SU-DHL-6 (cell line): ENCODE measurements at regions not wholly inside any gene's neighbourhood (a gene's known extent, or its start where the extent isn't known, plus 50 kb on each side); places are given as distances from the start of the nearest gene placed in this dataset.

ENCODE experiments used
- H2AFZ ChIP-seq: fragments of 200-600 bp; sonication (generic); 2 replicates; pipeline ENCODE4 v1.6.1; 2014; ENCODE audit warnings: low read depth, mild to moderate bottlenecking, moderate library complexity, mixed read lengths, antibody characterized with exemption, low read length; ENCODE audit not compliant: severe bottlenecking
- H3F3A ChIP-seq: fragments of 200-600 bp; shearing (Covaris generic); 2 replicates; pipeline ENCODE4 v1.6.0; 2016; ENCODE audit warnings: antibody characterized with exemption, mild to moderate bottlenecking; ENCODE audit not compliant: insufficient read depth
- H3K27ac ChIP-seq: fragments of 200-600 bp; sonication (generic); 2 replicates; pipeline ENCODE4 v1.5.1; 2016; ENCODE audit warnings: low read depth, mild to moderate bottlenecking, low read length, moderate library complexity, mixed read lengths
- H3K27me3 ChIP-seq: fragments of 200-600 bp; sonication (generic), shearing (Covaris generic); 2 replicates; pipeline ENCODE4 v1.6.0; 2014; ENCODE audit warnings: mild to moderate bottlenecking, low read length
- H3K36me3 ChIP-seq: fragments of 200-600 bp; sonication (generic); 2 replicates; pipeline ENCODE4 v1.6.1; 2014; ENCODE audit warnings: mild to moderate bottlenecking, low read length, mixed read lengths
- H3K4me2 ChIP-seq: fragments of 300-600, 200-600 bp; shearing (Covaris generic), sonication (generic); 2 replicates; pipeline ENCODE4 v1.6.0; 2014; ENCODE audit warnings: low read length, low read depth, mild to moderate bottlenecking; ENCODE audit not compliant: poor library complexity, severe bottlenecking
- H3K4me3 ChIP-seq: fragments of 200-600 bp; sonication (generic); 2 replicates; pipeline ENCODE4 v1.5.1; 2014; ENCODE audit warnings: antibody characterized with exemption, low read length, mild to moderate bottlenecking, mixed read lengths; ENCODE audit not compliant: insufficient read depth, poor library complexity, severe bottlenecking
- H3K79me2 ChIP-seq: fragments of 200-600 bp; sonication (generic); 2 replicates; pipeline ENCODE4 v1.6.1; 2014; ENCODE audit warnings: mild to moderate bottlenecking, low read length, moderate library complexity; ENCODE audit not compliant: insufficient read depth
- H3K9ac ChIP-seq: fragments of 200-600 bp; sonication (generic); 2 replicates; pipeline ENCODE4 v1.7.0; 2014; ENCODE audit warnings: mild to moderate bottlenecking, low read length
- H3K9me2 ChIP-seq: fragments of 200-600 bp; sonication (generic); replicated peaks from 2 replicates; pipeline ENCODE4 v1.6.1; 2014; ENCODE audit warnings: low read length; ENCODE audit not compliant: insufficient read depth
- H3K9me3 ChIP-seq: fragments of 200-600 bp; sonication (generic); 2 replicates; pipeline ENCODE4 v1.6.1; 2014; ENCODE audit warnings: low read length, mixed read lengths; ENCODE audit not compliant: insufficient read depth
- H4K20me1 ChIP-seq: fragments of 200-600 bp; sonication (generic); 2 replicates; pipeline ENCODE4 v1.6.1; 2014; ENCODE audit warnings: low read depth, mild to moderate bottlenecking, antibody characterized with exemption, low read length, moderate library complexity, mixed read lengths
- CTCF ChIP-seq: fragments of 200-600 bp; sonication (generic); IDR thresholded peaks from one replicate; pipeline ENCODE4 v1.5.1; 2017; ENCODE audit warnings: antibody characterized with exemption, mild to moderate bottlenecking, low read length, moderate library complexity; ENCODE audit not compliant: insufficient read depth, poor library complexity, severe bottlenecking
- EZH2phosphoT487 ChIP-seq: fragments of 200-600 bp; sonication (generic), shearing (Covaris generic); conservative IDR thresholded peaks from 2 replicates; pipeline ENCODE4 v1.6.1; 2018; ENCODE audit warnings: mild to moderate bottlenecking, antibody characterized with exemption, low read length, moderate library complexity, mixed read lengths

GRCh38 chr7:3176112-3177000 lies 124.7 kb upstream of the SDK1 start:
- H3K27ac ChIP-seq: no peak overlapping the region
- TF ChIP-seq CTCF (no peak), EZH2phosphoT487 (no peak)

GRCh38 chr7:3177271-3177670 lies 123.8 kb upstream of the SDK1 start:
- no peak for TF ChIP-seq EZH2phosphoT487
- no peak for TF ChIP-seq CTCF
- Histone ChIP-seq H3K79me2 (no peaks in the 10 kb centered on the region), H3K9me3 (no peaks in the 10 kb centered on the region), H3K27me3 (peaks cover 3% of the 10 kb centered on the region; the same call in 1 of the 2 replicates), H3K9ac (no peak overlapping the region), H3K27ac (no peak overlapping the region), H3K4me3 (no peak overlapping the region), H3K36me3 (no peaks in the 10 kb centered on the region), H4K20me1 (no peaks in the 10 kb centered on the region), H2AFZ (no peak overlapping the region), H3F3A (no peaks in the 10 kb centered on the region), H3K4me2 (no peak overlapping the region), H3K9me2 (no peaks in the 10 kb centered on the region)

More at GRCh38 chr7:3176112-3177000, 124.7 kb upstream of the SDK1 start:
- Histone ChIP-seq H3K9me2 (no peaks in the 10 kb centered on the region), H4K20me1 (no peaks in the 10 kb centered on the region), H3K9me3 (no peaks in the 10 kb centered on the region; the same call in 1 of the 2 replicates), H3K36me3 (no peaks in the 10 kb centered on the region), H3K79me2 (no peaks in the 10 kb centered on the region), H3F3A (no peaks in the 10 kb centered on the region), H3K4me2 (no peak overlapping the region), H3K27me3 (peaks cover 3% of the 10 kb centered on the region; the same call in 1 of the 2 replicates), H3K9ac (no peak overlapping the region), H3K4me3 (no peak overlapping the region), H2AFZ (no peak overlapping the region)

GRCh38 chr7:3179456-3179855 lies 121.6 kb upstream of the SDK1 start:
- H3K9me3 ChIP-seq: no peaks in the 10 kb centered on the region
- H3F3A ChIP-seq: no peaks in the 10 kb centered on the region
- H3K9ac ChIP-seq: no peak overlapping the region
- H4K20me1 ChIP-seq: no peaks in the 10 kb centered on the region
- no peak overlapping the region for H3K27ac ChIP-seq
- TF ChIP-seq CTCF: no peak
- TF ChIP-seq EZH2phosphoT487: no peak
- no peaks in the 10 kb centered on the region for H3K9me2 ChIP-seq
- no peak overlapping the region for H2AFZ ChIP-seq
- no peaks in the 10 kb centered on the region for H3K79me2 ChIP-seq
- no peaks in the 10 kb centered on the region; the same call in 1 of the 2 replicates for H3K27me3 ChIP-seq
- no peak overlapping the region for H3K4me2 ChIP-seq
- no peaks in the 10 kb centered on the region for H3K36me3 ChIP-seq
- no peak overlapping the region for H3K4me3 ChIP-seq
